DMS 273 treated with DMSO at 0.1 percent for 48 hours (cell line): ENCODE measurements at regions not wholly inside any gene's neighbourhood (a gene's known extent, or its start where the extent isn't known, plus 50 kb on each side); places are given as distances from the start of the nearest gene placed in this dataset.
"Not testable (repeated sequence)": the region's sequence is repeated elsewhere in the genome, so short reads cannot be mapped to it uniquely, and the experiment has no call there.

Experiments
- DNase-seq: peaks from one replicate; lab custom pipeline; 2025; lab: John Stamatoyannopoulos, UW

- DNase-seq, result not testable (repeated sequence)
Observed at GRCh38 chr6:180091-180694, 112.1 kb upstream of the DUSP22 start.

- no peak for DNase-seq
Observed at GRCh38 chr6:181049-181654, 111.1 kb upstream of the DUSP22 start.

DNA sequence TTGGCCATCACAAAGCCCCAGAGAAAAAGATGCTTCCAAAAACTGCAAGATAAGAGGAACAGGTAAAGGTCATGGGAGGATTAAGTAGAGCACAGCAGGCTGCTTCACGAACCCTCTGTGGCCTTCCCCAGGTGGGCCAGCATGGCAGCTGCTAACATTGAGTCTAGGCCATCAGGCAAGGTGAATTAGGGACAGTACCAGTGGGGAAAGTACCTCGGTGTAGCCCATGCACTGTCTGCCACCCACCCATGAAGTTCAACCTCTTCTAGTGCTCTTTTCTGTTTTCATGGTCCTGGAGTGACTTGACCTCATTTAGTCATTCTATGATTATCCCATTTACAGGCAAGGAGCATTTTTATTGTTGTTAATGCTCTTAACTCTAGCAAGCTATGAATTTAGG, 108.6 kb upstream of the DUSP22 start:
- no peak for DNase-seq

DNA sequence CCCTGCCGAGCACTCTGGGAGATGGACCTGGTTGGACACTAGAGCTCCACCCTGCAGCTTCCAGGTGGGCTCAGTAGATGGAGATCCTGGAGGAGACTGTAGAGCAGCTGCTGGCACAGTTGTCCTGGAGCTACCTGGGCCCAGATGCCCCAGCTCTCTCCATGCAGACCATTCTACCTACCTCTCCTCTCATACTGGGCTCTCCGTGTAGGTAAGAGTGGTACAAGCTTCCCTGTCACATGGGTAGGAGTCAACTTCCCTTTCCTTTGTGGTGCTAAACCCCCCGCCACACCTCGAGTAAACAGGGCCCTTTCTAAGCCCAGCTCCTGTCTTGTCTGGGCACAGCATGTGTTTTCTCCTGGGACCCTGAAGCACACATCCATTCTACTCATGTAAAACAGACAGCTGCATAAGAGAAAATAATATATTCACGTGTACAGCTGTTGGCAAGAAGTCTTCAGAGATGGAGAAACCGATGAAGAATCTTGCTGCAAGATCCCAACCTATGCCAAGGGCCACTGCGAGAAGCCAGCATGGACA, 108.1 kb upstream of the DUSP22 start:
- no peak for DNase-seq

- no peak for DNase-seq
Observed at GRCh38 chr6:186340-186965, 105.8 kb upstream of the DUSP22 start.

DNA sequence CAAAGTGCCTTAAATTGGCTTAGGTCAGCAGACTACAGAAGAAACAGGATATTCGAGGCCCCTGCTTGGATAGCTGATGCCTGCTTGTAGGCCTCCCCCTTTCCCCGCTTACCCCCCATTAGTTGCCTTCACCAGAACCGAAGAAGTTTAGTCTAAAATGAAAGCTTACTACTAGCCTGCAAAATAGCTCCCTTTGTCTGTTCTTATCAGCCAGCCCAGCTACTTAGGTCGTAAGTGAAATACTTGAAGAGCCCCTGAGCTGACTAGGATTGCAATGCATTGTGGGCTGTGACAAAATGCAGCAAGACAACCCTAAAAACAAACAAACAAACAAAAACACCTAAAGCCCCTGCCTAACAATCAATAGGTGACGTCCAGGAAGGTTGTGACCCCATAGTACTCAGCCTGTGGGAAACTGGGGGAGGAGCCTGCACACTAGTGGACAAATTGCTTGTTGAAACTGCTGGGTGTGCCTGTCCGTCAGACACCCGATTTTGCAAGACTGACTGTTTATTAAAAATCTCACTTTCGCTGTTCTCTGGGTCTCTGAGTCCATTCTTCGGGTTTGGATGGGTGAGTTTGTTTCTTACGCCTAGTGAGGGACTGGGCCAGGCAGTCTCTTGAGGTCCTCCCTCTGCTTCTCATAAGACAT, 105.0 kb upstream of the DUSP22 start:
- DNase-seq, result no peak

DNA sequence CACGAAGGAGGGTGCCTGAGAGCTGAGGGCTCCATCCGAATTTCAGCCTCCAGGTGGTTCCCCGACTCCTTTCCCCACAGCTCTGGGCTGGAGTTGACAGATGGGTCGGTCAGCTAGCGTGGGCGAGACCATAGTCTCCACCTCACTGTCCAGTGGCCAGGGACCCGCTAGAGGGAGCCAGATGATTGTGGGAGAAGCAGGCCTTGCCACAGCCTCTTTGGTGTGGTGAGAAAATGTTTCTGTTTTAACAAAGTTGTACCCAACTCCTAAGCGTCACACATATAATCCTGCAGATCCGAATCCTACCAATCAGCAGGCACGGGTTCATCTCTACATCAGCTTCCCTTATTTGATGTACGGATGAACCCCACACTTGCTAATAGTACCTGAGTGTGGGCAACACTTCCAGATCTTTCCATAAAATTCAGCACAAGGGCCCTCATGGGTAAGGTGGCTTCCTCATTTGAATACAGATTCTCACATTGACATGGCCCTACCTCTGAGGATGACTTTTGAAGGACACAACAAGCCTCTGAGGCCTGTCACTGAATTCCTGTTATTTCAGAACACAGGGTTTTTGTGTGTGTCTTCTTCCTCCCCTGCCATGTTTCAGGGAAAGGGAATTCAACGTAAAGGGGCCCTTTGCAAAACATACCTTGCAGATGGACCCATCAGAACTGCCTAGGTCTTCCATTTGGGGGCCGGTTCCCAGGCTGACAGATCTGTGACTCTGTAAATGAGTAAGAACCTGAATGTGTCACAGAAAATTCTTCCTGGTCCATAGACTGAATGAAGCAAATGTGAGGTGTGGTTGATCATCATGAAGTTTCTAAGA, 103.2 kb upstream of the DUSP22 start:
- peak; percentile 74 for DNase-seq

- DNase-seq, result no peak
Observed at GRCh38 chr6:189676-190075, 102.6 kb upstream of the DUSP22 start.

- DNase-seq, result no peak
Observed at GRCh38 chr6:190596-191395, 101.5 kb upstream of the DUSP22 start.

GRCh38 chr6:191487-192312, 100.6 kb upstream of the DUSP22 start:
- DNase-seq, result no peak

- DNase-seq, result no peak
Observed at GRCh38 chr6:192313-192664, 100.0 kb upstream of the DUSP22 start.

DNA sequence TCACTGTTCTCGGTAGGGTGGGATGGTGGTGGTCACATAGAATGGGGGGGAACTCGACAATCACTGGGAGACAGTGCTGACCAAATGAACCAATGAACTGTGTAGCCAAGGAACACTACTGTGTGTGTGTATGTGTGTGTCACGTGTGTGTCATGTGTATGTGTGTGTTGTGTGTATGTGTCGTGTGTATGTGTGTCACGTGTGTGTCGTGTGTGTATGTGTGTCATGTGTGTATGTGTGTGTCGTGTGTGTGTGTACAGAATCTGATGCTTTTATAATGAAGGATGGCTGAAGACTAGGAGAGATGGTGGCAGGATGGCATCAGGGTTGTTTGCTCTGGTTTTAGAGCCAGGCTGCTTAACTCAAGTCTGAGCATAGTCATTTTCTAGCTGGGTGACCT, 99.1 kb upstream of the DUSP22 start:
- DNase-seq, result no peak

DNA sequence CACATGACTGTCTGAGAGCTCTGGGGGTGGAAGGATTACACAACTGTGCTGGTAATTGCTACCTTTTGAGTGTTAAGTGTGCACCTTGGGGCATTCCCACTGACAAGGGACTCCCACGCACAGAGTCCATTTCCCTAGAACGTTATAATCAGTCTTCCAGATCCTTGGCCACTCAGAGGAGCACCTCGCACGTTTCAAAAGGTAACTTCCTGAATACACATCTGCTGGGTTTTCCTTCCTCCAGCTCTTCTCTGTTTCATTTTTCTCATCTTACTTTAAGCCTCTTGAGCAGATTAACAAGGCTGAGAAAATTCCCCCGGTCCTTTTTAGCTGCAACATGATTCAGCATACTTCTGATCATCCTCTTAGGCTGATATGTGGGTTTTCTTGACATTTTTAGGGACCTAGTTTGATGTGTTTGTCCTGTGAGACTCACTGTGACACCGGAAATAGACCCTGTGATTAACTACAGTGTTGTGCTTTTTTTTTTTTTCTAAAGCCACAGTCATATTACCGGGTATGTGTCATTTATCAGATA, 98.4 kb upstream of the DUSP22 start:
- no peak for DNase-seq

GRCh38 chr6:195861-196360, 96.4 kb upstream of the DUSP22 start:
- DNase-seq, result no peak

- DNase-seq, result no peak
Observed at GRCh38 chr6:196543-196942, 95.7 kb upstream of the DUSP22 start.

- no peak for DNase-seq
Observed at GRCh38 chr6:203661-204060, 88.6 kb upstream of the DUSP22 start.

DNA sequence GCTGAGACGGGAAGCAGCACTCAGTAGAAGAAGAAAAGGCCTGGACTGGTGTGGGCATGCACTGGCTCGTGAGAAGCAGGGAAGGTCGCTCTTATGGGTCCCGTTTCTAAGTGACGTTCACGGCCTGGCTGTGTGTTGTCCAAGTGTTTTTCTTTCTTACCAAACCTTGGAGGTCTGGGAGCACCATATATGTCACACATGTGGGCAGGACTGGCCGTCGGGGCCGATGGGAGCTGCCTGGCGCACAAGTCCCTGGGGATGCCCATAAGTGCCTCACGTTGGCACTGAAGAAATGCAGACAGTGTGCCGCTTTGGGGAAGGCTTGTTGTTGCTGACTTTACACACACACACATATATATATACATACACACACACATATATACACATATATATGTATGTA, 86.0 kb upstream of the DUSP22 start:
- no peak for DNase-seq

GRCh38 chr6:208364-208763, 83.9 kb upstream of the DUSP22 start:
- DNase-seq, result no peak

DNA sequence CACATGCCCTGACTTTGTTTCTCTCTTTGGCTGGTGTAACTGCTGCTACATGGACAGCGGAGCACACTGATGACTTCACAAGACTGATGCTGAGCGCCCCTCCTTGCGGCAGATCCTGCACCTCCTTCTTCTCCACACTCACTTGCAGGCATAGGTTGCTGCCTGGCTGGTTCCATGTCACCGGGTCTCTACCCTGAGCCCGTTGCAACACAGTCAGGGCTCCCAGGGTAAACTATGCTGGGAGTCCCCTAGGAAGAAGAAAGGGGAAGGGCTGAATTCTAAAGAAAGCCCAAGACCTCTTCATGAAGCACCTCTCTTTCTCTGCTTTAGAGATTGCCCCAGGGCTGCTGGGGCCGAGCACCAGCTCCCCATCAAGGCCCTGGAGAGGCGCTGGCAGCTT, 83.3 kb upstream of the DUSP22 start:
- DNase-seq, result no peak
